Right lung (tissue), 2 donors: ENCODE measurements at regions not wholly inside any gene's neighbourhood (a gene's known extent, or its start where the extent isn't known, plus 50 kb on each side); places are given as distances from the start of the nearest gene placed in this dataset.

Experiments
- DNase-seq, 2 donors: peaks; one replicate each; pipeline ENCODE4 v3.0.0-alpha.2; 2013

GRCh38 chr14:82047777-82048470 is 514.3 kb upstream of the SEL1L start:
- DNase-seq, result no peak

GRCh38 chr14:82052778-82053177 is 519.1 kb upstream of the SEL1L start:
- DNase-seq, result no peak

- DNase-seq, result no peak
Observed at GRCh38 chr14:82055515-82056115, 522.0 kb upstream of the SEL1L start.

- no peak for DNase-seq
Observed at GRCh38 chr14:82060219-82060618, 526.6 kb upstream of the SEL1L start.

- no peak for DNase-seq
Observed at GRCh38 chr14:82067221-82067875, 533.7 kb upstream of the SEL1L start.

GRCh38 chr14:82070040-82070439 is 536.4 kb upstream of the SEL1L start:
- no peak for DNase-seq

- DNase-seq, result no peak
Observed at GRCh38 chr14:82070753-82071152, 537.1 kb upstream of the SEL1L start.

GRCh38 chr14:82073547-82073946 is 539.9 kb upstream of the SEL1L start:
- no peak for DNase-seq

GRCh38 chr14:82075566-82075965 is 541.9 kb upstream of the SEL1L start:
- peak; percentile 15 to 23 for DNase-seq

- DNase-seq, result no peak
Observed at GRCh38 chr14:82079553-82079952, 545.9 kb upstream of the SEL1L start.

- DNase-seq, result no peak
Observed at GRCh38 chr14:82080370-82080769, 546.7 kb upstream of the SEL1L start.

- no peak for DNase-seq
Observed at GRCh38 chr14:82084813-82085212, 551.2 kb upstream of the SEL1L start.

GRCh38 chr14:82091097-82091496 is 557.4 kb upstream of the SEL1L start:
- DNase-seq, result no peak

GRCh38 chr14:82094829-82095345 is 561.2 kb upstream of the SEL1L start:
- DNase-seq, result no peak

GRCh38 chr14:82104013-82104412 is 570.4 kb upstream of the SEL1L start:
- no peak for DNase-seq

GRCh38 chr14:82112210-82112839 is 578.7 kb upstream of the SEL1L start:
- DNase-seq, result no peak

GRCh38 chr14:82113007-82113406 is 579.4 kb upstream of the SEL1L start:
- no peak for DNase-seq

GRCh38 chr14:82113710-82114109 is 580.1 kb upstream of the SEL1L start:
- no peak for DNase-seq

- DNase-seq, result peak; percentile 15
Observed at GRCh38 chr14:82116721-82117120, 583.1 kb upstream of the SEL1L start.

- no peak for DNase-seq
Observed at GRCh38 chr14:82122655-82123054, 589.0 kb upstream of the SEL1L start.

GRCh38 chr14:82124511-82124910 is 590.9 kb upstream of the SEL1L start:
- DNase-seq, result no peak

GRCh38 chr14:82126006-82126405 is 592.4 kb upstream of the SEL1L start:
- no peak for DNase-seq

GRCh38 chr14:82134411-82134810 is 600.8 kb upstream of the SEL1L start:
- no peak for DNase-seq
